DOHH2 (cell line): ENCODE measurements at regions not wholly inside any gene's neighbourhood (a gene's known extent, or its start where the extent isn't known, plus 50 kb on each side); places are given as distances from the start of the nearest gene placed in this dataset.
"Not testable (repeated sequence)": the region's sequence is repeated elsewhere in the genome, so short reads cannot be mapped to it uniquely, and the experiment has no call there.

Experiments
- H3F3A ChIP-seq: fragments of 200-600 bp; sonication (generic), shearing (Covaris generic); 2 replicates; pipeline ENCODE4 v1.6.0; 2016; ENCODE audit warnings: antibody characterized with exemption, mild to moderate bottlenecking; ENCODE audit not compliant: control insufficient read depth, insufficient read depth
- H3K27ac ChIP-seq: fragments of 200-600 bp; sonication (generic); 2 replicates; pipeline ENCODE4 v1.5.1; 2014; ENCODE audit warnings: low read depth, mild to moderate bottlenecking, low read length, moderate library complexity
- H3K27me3 ChIP-seq: fragments of 200-600 bp; sonication (generic); 2 replicates; pipeline ENCODE4 v1.6.1; 2014; ENCODE audit warnings: mild to moderate bottlenecking, low read length, mixed read lengths; ENCODE audit not compliant: control insufficient read depth
- H3K36me3 ChIP-seq: fragments of 200-600 bp; sonication (generic); 2 replicates; pipeline ENCODE4 v1.6.1; 2014; ENCODE audit warnings: mild to moderate bottlenecking, low read length, moderate library complexity, mixed read lengths; ENCODE audit not compliant: control insufficient read depth
- H3K4me1 ChIP-seq: fragments of 200-600 bp; sonication (generic); 2 replicates; pipeline ENCODE4 v1.6.1; 2014; ENCODE audit warnings: mild to moderate bottlenecking, low read length, mixed read lengths; ENCODE audit not compliant: control insufficient read depth
- H3K4me2 ChIP-seq: fragments of 200-600 bp; sonication (generic); 2 replicates; pipeline ENCODE4 v1.6.0; 2014; ENCODE audit warnings: mild to moderate bottlenecking, low read length, moderate library complexity
- H3K4me3 ChIP-seq: fragments of 200-600 bp; sonication (generic); 2 replicates; pipeline ENCODE4 v1.5.1; 2014; ENCODE audit warnings: mild to moderate bottlenecking, low read length, mixed read lengths
- H3K79me2 ChIP-seq: fragments of 200-600 bp; sonication (generic); 2 replicates; pipeline ENCODE4 v1.6.1; 2014; ENCODE audit warnings: mild to moderate bottlenecking, low read length, mixed read lengths; ENCODE audit not compliant: control insufficient read depth
- H3K9me2 ChIP-seq: fragments of 200-600 bp; sonication (generic); replicated peaks from 2 replicates; pipeline ENCODE4 v1.6.1; 2014; ENCODE audit warnings: mild to moderate bottlenecking, low read length, mixed read lengths; ENCODE audit not compliant: control insufficient read depth
- H3K9me3 ChIP-seq: fragments of 200-600 bp; sonication (generic); 2 replicates; pipeline ENCODE4 v1.6.1; 2014; ENCODE audit warnings: antibody characterized with exemption, low read length, mixed read lengths; ENCODE audit not compliant: control insufficient read depth, insufficient read depth
- H4K20me1 ChIP-seq: fragments of 200-600 bp; sonication (generic); 2 replicates; pipeline ENCODE4 v1.6.0; 2014; ENCODE audit warnings: low read depth, mild to moderate bottlenecking, antibody characterized with exemption, low read length, moderate library complexity; ENCODE audit not compliant: control insufficient read depth, insufficient read depth
- CTCF ChIP-seq: fragments of 200-600 bp; sonication (generic); IDR thresholded peaks from one replicate; pipeline ENCODE4 v1.5.1; 2014; ENCODE audit warnings: antibody characterized with exemption, mild to moderate bottlenecking, low read depth, low read length; ENCODE audit not compliant: poor library complexity, severe bottlenecking
- EZH2phosphoT487 ChIP-seq: fragments of 200-600 bp; sonication (generic); IDR thresholded peaks from 2 replicates; pipeline ENCODE4 v1.6.1; 2017; ENCODE audit warnings: borderline replicate concordance, mild to moderate bottlenecking, antibody characterized with exemption, low read length, moderate library complexity, mixed read lengths

DNA sequence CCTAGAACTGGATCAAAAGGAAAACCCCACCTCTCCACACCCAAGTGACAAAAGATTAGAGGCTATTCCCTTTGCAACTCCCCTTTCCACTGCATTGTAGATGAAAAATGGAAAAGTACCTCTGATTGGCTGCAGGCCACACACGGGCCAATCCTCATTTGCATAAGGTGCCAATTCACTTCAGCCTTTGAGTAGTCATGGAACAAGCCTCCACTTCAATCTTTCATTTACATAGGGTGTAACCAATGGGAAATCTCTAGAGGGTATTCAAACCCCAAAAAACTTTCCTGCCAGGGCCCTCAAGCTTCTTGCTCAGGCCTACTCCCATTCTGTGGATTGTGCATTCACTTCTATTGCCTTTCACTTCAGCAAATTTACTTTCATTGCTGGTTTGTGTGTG lies 122.3 kb upstream of the KCND3 start:
- Histone ChIP-seq H4K20me1 (no peaks in the 10 kb centered on the region), H3K4me2 (no peak overlapping the region)
- no peak for TF ChIP-seq CTCF

DNA sequence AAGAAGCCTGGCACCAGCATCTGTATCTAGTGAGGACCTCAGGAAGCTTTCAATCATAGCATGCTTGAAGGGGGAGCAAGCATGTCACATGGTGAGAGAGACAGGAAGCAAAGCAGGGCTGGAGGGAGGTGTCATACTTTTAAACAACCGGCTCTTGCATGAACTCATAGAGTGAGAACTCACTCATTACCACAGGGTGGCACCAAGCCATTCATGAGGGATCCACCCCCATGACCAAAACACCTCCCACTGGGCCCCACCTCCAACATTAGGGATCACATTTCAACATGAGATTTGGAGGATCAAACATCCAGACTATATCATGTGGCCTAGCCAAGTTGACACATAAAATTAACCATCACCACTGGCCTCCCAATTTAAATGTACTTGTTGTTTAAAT lies 125.1 kb upstream of the KCND3 start:
- Histone ChIP-seq H3K4me3 (no peak overlapping the region), H3K27me3 (no peaks in the 10 kb centered on the region; the same call in 1 of the 2 replicates), H3K4me2 (no peak overlapping the region), H3K27ac (no peak overlapping the region), H3K9me2 (no peaks in the 10 kb centered on the region), H3K36me3 (no peaks in the 10 kb centered on the region), H3K4me1 (no peaks in the 10 kb centered on the region), H4K20me1 (no peaks in the 10 kb centered on the region), H3F3A (no peaks in the 10 kb centered on the region), H3K79me2 (no peaks in the 10 kb centered on the region), H3K9me3 (no peaks in the 10 kb centered on the region)
- TF ChIP-seq EZH2phosphoT487 (no peak), CTCF (no peak)

More for the DNA sequence above, 122.3 kb upstream of the KCND3 start:
- Histone ChIP-seq H3K4me1 (no peaks in the 10 kb centered on the region), H3K9me3 (no peaks in the 10 kb centered on the region), H3K4me3 (no peak overlapping the region), H3K9me2 (no peaks in the 10 kb centered on the region), H3K27me3 (no peaks in the 10 kb centered on the region), H3K79me2 (no peaks in the 10 kb centered on the region), H3K27ac (no peak overlapping the region), H3K36me3 (no peaks in the 10 kb centered on the region), H3F3A (no peaks in the 10 kb centered on the region)

- Histone ChIP-seq H3K4me1 (no peaks in the 10 kb centered on the region), H3K4me2 (no peak overlapping the region), H3K79me2 (no peaks in the 10 kb centered on the region), H3K9me2 (no peaks in the 10 kb centered on the region), H3K9me3 (no peaks in the 10 kb centered on the region), H3F3A (no peaks in the 10 kb centered on the region), H4K20me1 (no peaks in the 10 kb centered on the region), H3K36me3 (no peaks in the 10 kb centered on the region), H3K27ac (no peak overlapping the region), H3K4me3 (no peak overlapping the region), H3K27me3 (no peaks in the 10 kb centered on the region)
- TF ChIP-seq CTCF (no peak), EZH2phosphoT487 (no peak)
Observed at GRCh38 chr1:112126598-112126997, 137.1 kb upstream of the KCND3 start.

- H3K4me2 ChIP-seq, H3K36me3 ChIP-seq, H3K27me3 ChIP-seq, H3K79me2 ChIP-seq, H3K9me2 ChIP-seq, H3K4me1 ChIP-seq, H3K9me3 ChIP-seq, H3K4me3 ChIP-seq, H4K20me1 ChIP-seq, H3F3A ChIP-seq, H3K27ac ChIP-seq: not testable (repeated sequence)
Observed at GRCh38 chr1:112127606-112128005, 138.1 kb upstream of the KCND3 start.
